A549 (cell line): ENCODE measurements at regions not wholly inside any gene's neighbourhood (a gene's known extent, or its start where the extent isn't known, plus 50 kb on each side); places are given as distances from the start of the nearest gene placed in this dataset.

Source experiments
- ATAC-seq, 2 experiments: fragments of 200-7000 bp in 1 of 2; fragments of >200 bp in 1 of 2; cut with Nextera tagmentation in 1 of 2; cut with Tn5 transposase in 1 of 2; 3 replicates each; pipeline versions ENCODE4 v1.8.0 to v1.9.1; 2018 to 2020; ENCODE audit warnings: mild to moderate bottlenecking in 1 of 2, moderate library complexity in 1 of 2
- CTCF ChIA-PET: fragments of 300-600 bp; sonication (Branson Sonifier 250); formaldehyde crosslinking; extraction: SDS; loops from one replicate; lab custom pipeline; 2021; ENCODE audit warnings: antibody characterized with exemption, inconsistent platforms; lab: Yijun Ruan, JAX
- POLR2A ChIA-PET: fragments of 350-600 bp; formaldehyde crosslinking; extraction: SDS; loops from one replicate; lab custom pipeline; 2021; ENCODE audit warnings: antibody characterized with exemption, inconsistent platforms; lab: Yijun Ruan, JAX
- DNase-seq, 2 experiments: peaks; one replicate each; pipeline versions ENCODE4 v3.0.0 to v3.0.0-alpha.2; 2011 to 2016; ENCODE audit warnings: low read depth in 1 of 2, low spot score in 1 of 2
- FAIRE-seq: peaks from 2 replicates; lab custom pipeline; 2011; peaks lifted over from hg19 to GRCh38; lab: Jason Lieb, UNC
- H3K27ac ChIP-seq, 2 experiments: fragments of >200 bp; sonication (Bioruptor Twin); formaldehyde crosslinking; 3 replicates each; pipeline ENCODE4 v1.5.1; 2016 to 2017
- H3K4me1 ChIP-seq: fragments of >200 bp; sonication (Bioruptor Twin); formaldehyde crosslinking; 3 replicates; pipeline ENCODE4 v1.6.1; 2016
- H3K4me2 ChIP-seq: fragments of >200 bp; sonication (Bioruptor Twin); formaldehyde crosslinking; 3 replicates; pipeline ENCODE4 v1.6.1; 2016
- H3K4me3 ChIP-seq: fragments of >200 bp; sonication (Bioruptor Twin); formaldehyde crosslinking; 3 replicates; pipeline ENCODE4 v1.5.1; 2016
- H3K9me3 ChIP-seq: fragments of >200 bp; sonication (Bioruptor Twin); formaldehyde crosslinking; 3 replicates; pipeline ENCODE4 v1.6.1; 2016
- CBX8 ChIP-seq: fragments of 200-600 bp; sonication (generic); IDR thresholded peaks from 2 replicates; pipeline ENCODE4 v1.6.1; 2016
- EHF ChIP-seq: fragments of 250-450 bp; sonication (Bioruptor Pico); IDR thresholded peaks from 2 replicates; pipeline ENCODE4 v1.5.0; 2020; ENCODE audit warnings: mild to moderate bottlenecking
- EHMT2 ChIP-seq: fragments of 200-600 bp; sonication (generic); IDR thresholded peaks from 2 replicates; pipeline ENCODE4 v1.6.1; 2016; ENCODE audit warnings: antibody characterized with exemption, low read depth, mild to moderate bottlenecking, moderate library complexity
- EP300 ChIP-seq, 2 experiments: fragments of >200 bp; sonication (Bioruptor Twin); formaldehyde crosslinking; IDR thresholded peaks; 2 replicates in 1 of 2; 3 replicates in 1 of 2; pipeline ENCODE4 v1.6.1; 2016 to 2017
- ESRRA ChIP-seq: fragments of 150-350 bp; IDR thresholded peaks from 2 replicates; pipeline ENCODE4 v1.6.1; 2014; ENCODE audit warnings: mild to moderate bottlenecking, low read length, borderline replicate concordance
- FOXS1 ChIP-seq: fragments of 250-450 bp; sonication (Bioruptor Pico); IDR thresholded peaks from 2 replicates; pipeline ENCODE4 v1.5.0; 2020; ENCODE audit warnings: mild to moderate bottlenecking, moderate library complexity
- HEYL ChIP-seq: fragments of 250-450 bp; sonication (Bioruptor Pico); IDR thresholded peaks from 2 replicates; pipeline ENCODE4 v1.8.0; 2021; ENCODE audit warnings: mild to moderate bottlenecking, moderate library complexity
- HOXA7 ChIP-seq: fragments of 250-450 bp; sonication (Bioruptor Pico); IDR thresholded peaks from 2 replicates; pipeline ENCODE4 v1.5.0; 2020; ENCODE audit warnings: mild to moderate bottlenecking, moderate library complexity
- HOXB13 ChIP-seq: fragments of 250-450 bp; sonication (Bioruptor Pico); IDR thresholded peaks from 2 replicates; pipeline ENCODE4 v1.5.0; 2020; ENCODE audit warnings: low read depth, mild to moderate bottlenecking, moderate library complexity
- HOXB5 ChIP-seq: fragments of 250-450 bp; sonication (Bioruptor Pico); IDR thresholded peaks from 2 replicates; pipeline ENCODE4 v1.5.0; 2020; ENCODE audit warnings: mild to moderate bottlenecking, moderate library complexity
- MYC ChIP-seq: IDR thresholded peaks from 2 replicates; pipeline ENCODE4 v1.6.1; 2012; ENCODE audit warnings: mild to moderate bottlenecking, inconsistent platforms, low read length, improper control_type of control experiment, borderline replicate concordance
- RAD21 ChIP-seq, 2 experiments: fragments of >200 bp in 1 of 2; sonication (Bioruptor Twin) in 1 of 2; formaldehyde crosslinking in 1 of 2; IDR thresholded peaks in 1 of 2; conservative IDR thresholded peaks in 1 of 2; 2 replicates in 1 of 2; 3 replicates in 1 of 2; pipeline ENCODE4 v1.6.1; 2012 to 2018; ENCODE audit warnings: inconsistent platforms in 1 of 2
- RARB ChIP-seq: fragments of 250-450 bp; sonication (Bioruptor Pico); IDR thresholded peaks from 2 replicates; pipeline ENCODE4 v1.8.0; 2021; ENCODE audit warnings: mild to moderate bottlenecking, moderate library complexity
- RCOR1 ChIP-seq: fragments of 150-350 bp; IDR thresholded peaks from 2 replicates; pipeline ENCODE4 v1.6.1; 2014; ENCODE audit warnings: antibody characterized with exemption, low read length, low read depth
- TP53 ChIP-seq: fragments of 250-450 bp; sonication (Bioruptor Pico); IDR thresholded peaks from 2 replicates; pipeline ENCODE4 v1.5.0; 2021; ENCODE audit warnings: mild to moderate bottlenecking, moderate library complexity
- ZNF302 ChIP-seq: fragments of 250-450 bp; sonication (Bioruptor Pico); IDR thresholded peaks from 2 replicates; pipeline ENCODE4 v1.9.0; 2021; ENCODE audit warnings: inconsistent platforms, mild to moderate bottlenecking, moderate library complexity
- WGBS: methylation state at CpG from one replicate; pipeline ENCODE4 v1.1.6; 2017; ENCODE audit errors: missing lambda C conversion rate; 5-methylcytosine and 5-hydroxymethylcytosine counted together
- TF ChIP-seq, protein P1 (sequence below): fragments of >200 bp; sonication (Bioruptor Twin); formaldehyde crosslinking; IDR thresholded peaks from 3 replicates; pipeline ENCODE4 v1.5.1; 2016
- TF ChIP-seq, protein P2 (sequence below): IDR thresholded peaks from 2 replicates; pipeline ENCODE4 v1.6.1; 2012
- TF ChIP-seq, protein P3 (sequence below): fragments of 200-600 bp; sonication (generic); IDR thresholded peaks from 2 replicates; pipeline ENCODE4 v1.6.1; 2016; ENCODE audit warnings: antibody characterized with exemption, mild to moderate bottlenecking, moderate library complexity
- TF ChIP-seq, protein P4 (sequence below): fragments of >200 bp; sonication (Bioruptor Twin); formaldehyde crosslinking; IDR thresholded peaks from 3 replicates; pipeline ENCODE4 v1.6.1; 2016

- POLR2A ChIA-PET, result no interaction called here
- DNase-seq (no peak), ATAC-seq (no peak), FAIRE-seq (no peak)
- TF ChIP-seq RAD21 (conservative IDR thresholded peaks at IDR 0.05 in 1 of 2, IDR thresholded peaks at IDR 0.05 in 1 of 2) (no peak), MYC (no peak), EP300 (IDR thresholded peaks at IDR 0.05) (no peak), HEYL (CRISPR knock-in tag) (no peak), HOXB5 (CRISPR knock-in tag) (no peak), HOXB13 (CRISPR knock-in tag) (no peak), EHF (CRISPR knock-in tag) (no peak), RCOR1 (no peak)
- H3K4me1 ChIP-seq, result peaks cover 14% of the 10 kb centered on the region; the same call in 2 of the 3 replicates
- H3K4me3 ChIP-seq, result no peak overlapping the region
- 47% methylated on average over 6 of the region's 6 CpGs for WGBS
- H3K9me3 ChIP-seq, result peaks cover 23% of the 10 kb centered on the region
- H3K27ac ChIP-seq, result no peak overlapping the region
- no peak overlapping the region for H3K4me2 ChIP-seq
- CTCF ChIA-PET, result interaction anchor here (1.5 kb wide), 1 partner anchor 12 kb away, joined by 5 read pairs; no protein-coding TSS in a partner anchor
Observed at GRCh38 chr9:108662091-108662875, 193.5 kb downstream of the ACTL7B start.

DNA sequence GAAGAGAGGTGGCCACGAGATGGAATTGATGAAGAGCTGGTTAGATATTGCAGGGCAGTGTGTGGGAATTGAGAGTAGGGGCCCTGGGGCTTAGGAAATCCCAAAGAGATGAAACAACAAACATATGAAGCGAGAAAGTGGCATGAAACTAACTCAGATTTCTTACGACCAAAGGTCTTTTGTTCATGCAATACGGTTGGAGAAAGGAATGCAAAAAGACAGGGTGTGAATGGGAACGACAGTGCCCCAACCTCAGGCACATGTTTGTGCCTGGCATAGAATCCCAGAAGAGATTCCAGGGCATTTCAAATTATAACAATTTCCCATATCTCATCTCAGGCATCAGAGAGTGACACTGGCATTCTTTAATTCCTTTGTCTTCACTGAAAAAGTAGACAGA, 199.2 kb downstream of the ACTL7B start:
- ATAC-seq, result no peak
- WGBS, result 36% methylated on average over 5 of the region's 5 CpGs
- no peak overlapping the region for H3K27ac ChIP-seq
- no peaks in the 10 kb centered on the region for H3K4me1 ChIP-seq
- FAIRE-seq, result no peak
- H3K4me2 ChIP-seq, result no peak overlapping the region
- H3K4me3 ChIP-seq, result no peak overlapping the region
- ChIA-PET CTCF (interaction anchor here (0.7 kb wide), 1 partner anchor 384 kb away, joined by 3 read pairs; no protein-coding TSS in a partner anchor), POLR2A (no interaction called here)
- peaks cover 23% of the 10 kb centered on the region for H3K9me3 ChIP-seq
- DNase-seq, result no peak
- TF ChIP-seq HOXA7, result no peak
- no peak for TF ChIP-seq EHMT2
- TF ChIP-seq, protein P1, sequence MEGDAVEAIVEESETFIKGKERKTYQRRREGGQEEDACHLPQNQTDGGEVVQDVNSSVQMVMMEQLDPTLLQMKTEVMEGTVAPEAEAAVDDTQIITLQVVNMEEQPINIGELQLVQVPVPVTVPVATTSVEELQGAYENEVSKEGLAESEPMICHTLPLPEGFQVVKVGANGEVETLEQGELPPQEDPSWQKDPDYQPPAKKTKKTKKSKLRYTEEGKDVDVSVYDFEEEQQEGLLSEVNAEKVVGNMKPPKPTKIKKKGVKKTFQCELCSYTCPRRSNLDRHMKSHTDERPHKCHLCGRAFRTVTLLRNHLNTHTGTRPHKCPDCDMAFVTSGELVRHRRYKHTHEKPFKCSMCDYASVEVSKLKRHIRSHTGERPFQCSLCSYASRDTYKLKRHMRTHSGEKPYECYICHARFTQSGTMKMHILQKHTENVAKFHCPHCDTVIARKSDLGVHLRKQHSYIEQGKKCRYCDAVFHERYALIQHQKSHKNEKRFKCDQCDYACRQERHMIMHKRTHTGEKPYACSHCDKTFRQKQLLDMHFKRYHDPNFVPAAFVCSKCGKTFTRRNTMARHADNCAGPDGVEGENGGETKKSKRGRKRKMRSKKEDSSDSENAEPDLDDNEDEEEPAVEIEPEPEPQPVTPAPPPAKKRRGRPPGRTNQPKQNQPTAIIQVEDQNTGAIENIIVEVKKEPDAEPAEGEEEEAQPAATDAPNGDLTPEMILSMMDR, result no peak
- TF ChIP-seq, protein P2, sequence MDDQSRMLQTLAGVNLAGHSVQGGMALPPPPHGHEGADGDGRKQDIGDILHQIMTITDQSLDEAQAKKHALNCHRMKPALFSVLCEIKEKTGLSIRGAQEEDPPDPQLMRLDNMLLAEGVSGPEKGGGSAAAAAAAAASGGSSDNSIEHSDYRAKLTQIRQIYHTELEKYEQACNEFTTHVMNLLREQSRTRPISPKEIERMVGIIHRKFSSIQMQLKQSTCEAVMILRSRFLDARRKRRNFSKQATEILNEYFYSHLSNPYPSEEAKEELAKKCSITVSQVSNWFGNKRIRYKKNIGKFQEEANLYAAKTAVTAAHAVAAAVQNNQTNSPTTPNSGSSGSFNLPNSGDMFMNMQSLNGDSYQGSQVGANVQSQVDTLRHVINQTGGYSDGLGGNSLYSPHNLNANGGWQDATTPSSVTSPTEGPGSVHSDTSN, result no peak
- TF ChIP-seq, protein P3, sequence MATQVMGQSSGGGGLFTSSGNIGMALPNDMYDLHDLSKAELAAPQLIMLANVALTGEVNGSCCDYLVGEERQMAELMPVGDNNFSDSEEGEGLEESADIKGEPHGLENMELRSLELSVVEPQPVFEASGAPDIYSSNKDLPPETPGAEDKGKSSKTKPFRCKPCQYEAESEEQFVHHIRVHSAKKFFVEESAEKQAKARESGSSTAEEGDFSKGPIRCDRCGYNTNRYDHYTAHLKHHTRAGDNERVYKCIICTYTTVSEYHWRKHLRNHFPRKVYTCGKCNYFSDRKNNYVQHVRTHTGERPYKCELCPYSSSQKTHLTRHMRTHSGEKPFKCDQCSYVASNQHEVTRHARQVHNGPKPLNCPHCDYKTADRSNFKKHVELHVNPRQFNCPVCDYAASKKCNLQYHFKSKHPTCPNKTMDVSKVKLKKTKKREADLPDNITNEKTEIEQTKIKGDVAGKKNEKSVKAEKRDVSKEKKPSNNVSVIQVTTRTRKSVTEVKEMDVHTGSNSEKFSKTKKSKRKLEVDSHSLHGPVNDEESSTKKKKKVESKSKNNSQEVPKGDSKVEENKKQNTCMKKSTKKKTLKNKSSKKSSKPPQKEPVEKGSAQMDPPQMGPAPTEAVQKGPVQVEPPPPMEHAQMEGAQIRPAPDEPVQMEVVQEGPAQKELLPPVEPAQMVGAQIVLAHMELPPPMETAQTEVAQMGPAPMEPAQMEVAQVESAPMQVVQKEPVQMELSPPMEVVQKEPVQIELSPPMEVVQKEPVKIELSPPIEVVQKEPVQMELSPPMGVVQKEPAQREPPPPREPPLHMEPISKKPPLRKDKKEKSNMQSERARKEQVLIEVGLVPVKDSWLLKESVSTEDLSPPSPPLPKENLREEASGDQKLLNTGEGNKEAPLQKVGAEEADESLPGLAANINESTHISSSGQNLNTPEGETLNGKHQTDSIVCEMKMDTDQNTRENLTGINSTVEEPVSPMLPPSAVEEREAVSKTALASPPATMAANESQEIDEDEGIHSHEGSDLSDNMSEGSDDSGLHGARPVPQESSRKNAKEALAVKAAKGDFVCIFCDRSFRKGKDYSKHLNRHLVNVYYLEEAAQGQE, result no peak
- TF ChIP-seq CBX8, result no peak
- no peak for TF ChIP-seq ESRRA
- no peak for TF ChIP-seq TP53 (CRISPR knock-in tag)
- TF ChIP-seq ZNF302 (CRISPR knock-in tag), result no peak
- TF ChIP-seq RARB (CRISPR knock-in tag), result no peak
- no peak for TF ChIP-seq FOXS1
- TF ChIP-seq EHF (CRISPR knock-in tag), result no peak
- TF ChIP-seq, protein P4, sequence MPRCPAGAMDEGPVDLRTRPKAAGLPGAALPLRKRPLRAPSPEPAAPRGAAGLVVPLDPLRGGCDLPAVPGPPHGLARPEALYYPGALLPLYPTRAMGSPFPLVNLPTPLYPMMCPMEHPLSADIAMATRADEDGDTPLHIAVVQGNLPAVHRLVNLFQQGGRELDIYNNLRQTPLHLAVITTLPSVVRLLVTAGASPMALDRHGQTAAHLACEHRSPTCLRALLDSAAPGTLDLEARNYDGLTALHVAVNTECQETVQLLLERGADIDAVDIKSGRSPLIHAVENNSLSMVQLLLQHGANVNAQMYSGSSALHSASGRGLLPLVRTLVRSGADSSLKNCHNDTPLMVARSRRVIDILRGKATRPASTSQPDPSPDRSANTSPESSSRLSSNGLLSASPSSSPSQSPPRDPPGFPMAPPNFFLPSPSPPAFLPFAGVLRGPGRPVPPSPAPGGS, result no peak
